ENCODE measurements at regions not wholly inside any gene's neighbourhood (a gene's known extent, or its start where the extent isn't known, plus 50 kb on each side); places are given as distances from the start of the nearest gene placed in this dataset.

GRCh38 chr14:66056926-66057552, 429.1 kb upstream of the CCDC196 start:
- DNase-seq (ENCODE audit: low read depth): no peak
- TF ChIP-seq CTCF (IDR thresholded peaks at IDR 0.05; ENCODE audit: insufficient read depth, low read length, severe bottlenecking): no peak
- H3K27me3 ChIP-seq (ENCODE audit: control insufficient read depth, insufficient read depth, low read length): no peaks in the 10 kb centered on the region
- no peaks in the 10 kb centered on the region for H3K36me3 ChIP-seq (ENCODE audit: control insufficient read depth, insufficient read depth, low read length)
- H3K4me3 ChIP-seq (ENCODE audit: low read depth, low read length): no peak overlapping the region
- FAIRE-seq: no peak

GRCh38 chr14:66065188-66065587, 421.0 kb upstream of the CCDC196 start:
- DNase-seq (ENCODE audit: low read depth): no peak
- Histone ChIP-seq H3K4me3 (ENCODE audit: low read depth, low read length) (no peak overlapping the region), H3K27me3 (ENCODE audit: control insufficient read depth, insufficient read depth, low read length) (no peaks in the 10 kb centered on the region), H3K36me3 (ENCODE audit: control insufficient read depth, insufficient read depth, low read length) (no peaks in the 10 kb centered on the region)
- no peak for FAIRE-seq
- TF ChIP-seq CTCF (IDR thresholded peaks at IDR 0.05; ENCODE audit: insufficient read depth, low read length, severe bottlenecking): no peak

- DNase-seq (ENCODE audit: low read depth) (no peak), FAIRE-seq (no peak)
- no peak for TF ChIP-seq CTCF (IDR thresholded peaks at IDR 0.05; ENCODE audit: insufficient read depth, low read length, severe bottlenecking)
- Histone ChIP-seq H3K27me3 (ENCODE audit: control insufficient read depth, insufficient read depth, low read length) (no peaks in the 10 kb centered on the region), H3K4me3 (ENCODE audit: low read depth, low read length) (no peak overlapping the region), H3K36me3 (ENCODE audit: control insufficient read depth, insufficient read depth, low read length) (no peaks in the 10 kb centered on the region)
These were observed 419.0 kb upstream of the CCDC196 start for GRCh38 chr14:66066981-66067776.

GRCh38 chr14:66069036-66069435, 417.1 kb upstream of the CCDC196 start:
- Histone ChIP-seq H3K4me3 (ENCODE audit: low read depth, low read length) (no peak overlapping the region), H3K27me3 (ENCODE audit: control insufficient read depth, insufficient read depth, low read length) (no peaks in the 10 kb centered on the region), H3K36me3 (ENCODE audit: control insufficient read depth, insufficient read depth, low read length) (no peaks in the 10 kb centered on the region)
- DNase-seq (ENCODE audit: low read depth) (no peak), FAIRE-seq (peak; percentile 50)
- TF ChIP-seq CTCF (IDR thresholded peaks at IDR 0.05; ENCODE audit: insufficient read depth, low read length, severe bottlenecking): no peak

GRCh38 chr14:66069830-66070541, 416.2 kb upstream of the CCDC196 start:
- no peak for TF ChIP-seq CTCF (IDR thresholded peaks at IDR 0.05; ENCODE audit: insufficient read depth, low read length, severe bottlenecking)
- H3K4me3 ChIP-seq (ENCODE audit: low read depth, low read length): no peak overlapping the region
- no peaks in the 10 kb centered on the region for H3K36me3 ChIP-seq (ENCODE audit: control insufficient read depth, insufficient read depth, low read length)
- DNase-seq (ENCODE audit: low read depth): peak; percentile 28
- no peak for FAIRE-seq
- H3K27me3 ChIP-seq (ENCODE audit: control insufficient read depth, insufficient read depth, low read length): no peaks in the 10 kb centered on the region

Data from bronchial epithelial cell (primary cell).